ENCODE measurements at regions not wholly inside any gene's neighbourhood (a gene's known extent, or its start where the extent isn't known, plus 50 kb on each side); places are given as distances from the start of the nearest gene placed in this dataset.

- no peak for TF ChIP-seq POLR2A (IDR thresholded peaks at IDR 0.05)
- no peak for TF ChIP-seq CTCF (IDR thresholded peaks at IDR 0.05)
- no peak for TF ChIP-seq POLR2AphosphoS5 (IDR thresholded peaks at IDR 0.05)
- no peak for TF ChIP-seq EP300 (IDR thresholded peaks at IDR 0.05)
Measured at GRCh38 chr2:129888461-129888860, 91.0 kb upstream of the RAB6C start.

Measured in gastroesophageal sphincter (tissue), 3 donors.